ENCODE measurements at regions not wholly inside any gene's neighbourhood (a gene's known extent, or its start where the extent isn't known, plus 50 kb on each side); places are given as distances from the start of the nearest gene placed in this dataset.

- TF ChIP-seq REST (IDR thresholded peaks at IDR 0.05; ENCODE audit: low read depth) (no peak), TEAD4 (IDR thresholded peaks at IDR 0.05) (no peak), YY1 (IDR thresholded peaks at IDR 0.05; ENCODE audit: low read depth) (no peak), EGR1 (IDR thresholded peaks at IDR 0.05) (no peak), TCF12 (IDR thresholded peaks at IDR 0.05; ENCODE audit: low read depth) (no peak), CREB1 (IDR thresholded peaks at IDR 0.05; ENCODE audit: low read depth) (no peak), TAF1 (IDR thresholded peaks at IDR 0.05; ENCODE audit: low read depth) (no peak), FOXM1 (IDR thresholded peaks at IDR 0.05; ENCODE audit: borderline replicate concordance, low read depth) (no peak), MAX (IDR thresholded peaks at IDR 0.05) (no peak), USF1 (IDR thresholded peaks at IDR 0.05) (no peak), RAD21 (IDR thresholded peaks at IDR 0.05; ENCODE audit: low read depth) (no peak), NFIC (IDR thresholded peaks at IDR 0.05) (no peak), ZBTB7A (IDR thresholded peaks at IDR 0.05; ENCODE audit: low read depth) (no peak)
Observed at GRCh38 chr11:90867416-90867815, 644.6 kb upstream of the CHORDC1 start.

- TF ChIP-seq TCF12 (IDR thresholded peaks at IDR 0.05; ENCODE audit: low read depth) (no peak), CEBPB (IDR thresholded peaks at IDR 0.05) (no peak), USF1 (IDR thresholded peaks at IDR 0.05) (no peak), NFIC (IDR thresholded peaks at IDR 0.05) (no peak), RAD21 (IDR thresholded peaks at IDR 0.05; ENCODE audit: low read depth) (no peak), YY1 (IDR thresholded peaks at IDR 0.05; ENCODE audit: low read depth) (no peak), CREB1 (IDR thresholded peaks at IDR 0.05; ENCODE audit: low read depth) (no peak), EP300 (IDR thresholded peaks at IDR 0.05; ENCODE audit: borderline replicate concordance) (no peak), TEAD4 (IDR thresholded peaks at IDR 0.05) (no peak), ZBTB7A (IDR thresholded peaks at IDR 0.05; ENCODE audit: low read depth) (no peak), TAF1 (IDR thresholded peaks at IDR 0.05; ENCODE audit: low read depth) (no peak), FOXM1 (IDR thresholded peaks at IDR 0.05; ENCODE audit: borderline replicate concordance, low read depth) (no peak), EGR1 (IDR thresholded peaks at IDR 0.05) (no peak), MAX (IDR thresholded peaks at IDR 0.05) (no peak), REST (IDR thresholded peaks at IDR 0.05; ENCODE audit: low read depth) (no peak)
Observed at GRCh38 chr11:90856790-90857189, 633.9 kb upstream of the CHORDC1 start.

GRCh38 chr11:90855531-90855930 is 632.7 kb upstream of the CHORDC1 start:
- no peak for TF ChIP-seq CREB1 (IDR thresholded peaks at IDR 0.05; ENCODE audit: low read depth)
- TF ChIP-seq EGR1 (IDR thresholded peaks at IDR 0.05), result no peak
- TF ChIP-seq MAX (IDR thresholded peaks at IDR 0.05), result no peak
- no peak for TF ChIP-seq USF1 (IDR thresholded peaks at IDR 0.05)
- TF ChIP-seq ZBTB7A (IDR thresholded peaks at IDR 0.05; ENCODE audit: low read depth), result no peak
- no peak for TF ChIP-seq TCF12 (IDR thresholded peaks at IDR 0.05; ENCODE audit: low read depth)
- TF ChIP-seq REST (IDR thresholded peaks at IDR 0.05; ENCODE audit: low read depth), result no peak
- no peak for TF ChIP-seq EP300 (IDR thresholded peaks at IDR 0.05; ENCODE audit: borderline replicate concordance)
- no peak for TF ChIP-seq YY1 (IDR thresholded peaks at IDR 0.05; ENCODE audit: low read depth)
- TF ChIP-seq TEAD4 (IDR thresholded peaks at IDR 0.05), result no peak
- TF ChIP-seq NFIC (IDR thresholded peaks at IDR 0.05), result no peak
- no peak for TF ChIP-seq RAD21 (IDR thresholded peaks at IDR 0.05; ENCODE audit: low read depth)
- TF ChIP-seq FOXM1 (IDR thresholded peaks at IDR 0.05; ENCODE audit: borderline replicate concordance, low read depth), result no peak
- no peak for TF ChIP-seq TAF1 (IDR thresholded peaks at IDR 0.05; ENCODE audit: low read depth)
- no peak for TF ChIP-seq CEBPB (IDR thresholded peaks at IDR 0.05)

- TF ChIP-seq REST (IDR thresholded peaks at IDR 0.05; ENCODE audit: low read depth) (no peak), FOXM1 (IDR thresholded peaks at IDR 0.05; ENCODE audit: borderline replicate concordance, low read depth) (no peak), RAD21 (IDR thresholded peaks at IDR 0.05; ENCODE audit: low read depth) (no peak), YY1 (IDR thresholded peaks at IDR 0.05; ENCODE audit: low read depth) (no peak), MAX (IDR thresholded peaks at IDR 0.05) (no peak), USF1 (IDR thresholded peaks at IDR 0.05) (no peak), EP300 (IDR thresholded peaks at IDR 0.05; ENCODE audit: borderline replicate concordance) (no peak), NFIC (IDR thresholded peaks at IDR 0.05) (no peak), TEAD4 (IDR thresholded peaks at IDR 0.05) (no peak), CEBPB (IDR thresholded peaks at IDR 0.05) (no peak), EGR1 (IDR thresholded peaks at IDR 0.05) (no peak), CREB1 (IDR thresholded peaks at IDR 0.05; ENCODE audit: low read depth) (no peak), TCF12 (IDR thresholded peaks at IDR 0.05; ENCODE audit: low read depth) (no peak), ZBTB7A (IDR thresholded peaks at IDR 0.05; ENCODE audit: low read depth) (no peak), TAF1 (IDR thresholded peaks at IDR 0.05; ENCODE audit: low read depth) (no peak)
Observed at GRCh38 chr11:90851196-90851595, 628.3 kb upstream of the CHORDC1 start.

All from Ishikawa (cell line).